Keratinocyte (primary cell): ENCODE measurements at regions not wholly inside any gene's neighbourhood (a gene's known extent, or its start where the extent isn't known, plus 50 kb on each side); places are given as distances from the start of the nearest gene placed in this dataset.

Experiments
- CTCF ChIP-seq, 3 experiments: IDR thresholded peaks in 1 of 3; conservative IDR thresholded peaks in 1 of 3; optimal IDR thresholded peaks in 1 of 3; 2 replicates in 2 of 3; 3 replicates in 1 of 3; pipeline versions ENCODE3 to v1.5.1; 2011; ENCODE audit warnings: low read length in 3 of 3, mild to moderate bottlenecking in 3 of 3, moderate library complexity in 2 of 3, control low read depth in 1 of 3, inconsistent platforms in 1 of 3; ENCODE audit not compliant: insufficient read depth in 2 of 3; ENCODE audit errors: extremely low read depth in 1 of 3
- EZH2 ChIP-seq: IDR thresholded peaks from one replicate; pipeline ENCODE4 v1.6.1; 2012; ENCODE audit warnings: inconsistent platforms, mild to moderate bottlenecking, low read length, moderate library complexity

DNA sequence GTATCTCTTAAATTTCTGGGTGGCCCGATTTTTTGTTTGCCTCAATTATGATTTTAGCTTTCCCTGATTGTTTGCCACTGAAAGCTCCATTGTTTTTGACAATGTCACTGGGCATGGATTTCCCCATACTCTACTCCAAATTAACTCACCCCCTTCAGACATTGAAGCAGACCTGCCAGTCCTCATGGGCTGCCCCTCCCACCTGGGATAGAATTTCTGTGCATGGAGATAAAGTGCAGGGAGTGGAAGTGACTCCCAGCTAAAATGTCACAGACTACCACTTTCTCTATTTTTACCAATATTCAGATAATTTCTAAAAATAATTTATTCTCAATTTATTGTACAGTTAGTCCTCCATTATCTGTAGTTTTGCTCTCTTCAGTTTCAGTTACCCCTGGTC, 79.1 kb upstream of the CLPB start:
- TF ChIP-seq CTCF (optimal IDR thresholded peaks at IDR 0.05 in 1 of 3, IDR thresholded peaks at IDR 0.05 in 1 of 3, conservative IDR thresholded peaks at IDR 0.05 in 1 of 3; ENCODE audit: extremely low read depth in 1 of 3, insufficient read depth in 2 of 3, low read length in 3 of 3) (no peak), EZH2 (no peak)
